GM10266 (cell line): ENCODE measurements at regions not wholly inside any gene's neighbourhood (a gene's known extent, or its start where the extent isn't known, plus 50 kb on each side); places are given as distances from the start of the nearest gene placed in this dataset.

Experiments
- DNase-seq: peaks from one replicate; pipeline ENCODE4 v3.0.0; 2012; ENCODE audit errors: extremely low spot score
- CTCF ChIP-seq: IDR thresholded peaks from 2 replicates; pipeline ENCODE4 v1.5.1; 2012; ENCODE audit warnings: mild to moderate bottlenecking, low read depth; ENCODE audit not compliant: control insufficient read depth, insufficient read depth; ENCODE audit errors: missing control alignments

DNA sequence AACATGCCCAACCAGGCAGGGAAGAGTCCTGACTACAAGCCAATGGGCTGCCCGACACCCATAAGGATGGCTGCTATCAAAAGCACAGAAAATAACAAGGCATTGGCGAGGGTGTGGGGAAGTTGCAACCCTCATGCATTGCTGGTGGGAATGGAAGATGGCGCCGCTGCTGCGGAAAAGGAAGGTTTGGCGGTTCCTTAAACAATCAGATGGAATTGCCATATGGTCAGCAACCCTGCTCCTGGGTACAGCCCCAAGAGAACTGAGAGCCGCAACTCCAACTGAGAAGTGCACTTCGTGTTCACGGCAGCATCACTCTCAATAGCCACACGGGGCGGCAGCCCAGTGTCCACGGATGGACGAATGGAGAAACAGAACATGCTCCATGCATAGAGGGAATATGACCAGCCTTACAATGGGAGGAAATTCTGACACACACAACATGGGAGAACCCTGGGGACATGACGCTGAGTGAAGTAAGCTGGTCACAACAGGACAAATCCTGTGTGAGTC lies 193.3 kb downstream of the RBFOX3 start:
- DNase-seq: no peak
- no peak for TF ChIP-seq CTCF

DNA sequence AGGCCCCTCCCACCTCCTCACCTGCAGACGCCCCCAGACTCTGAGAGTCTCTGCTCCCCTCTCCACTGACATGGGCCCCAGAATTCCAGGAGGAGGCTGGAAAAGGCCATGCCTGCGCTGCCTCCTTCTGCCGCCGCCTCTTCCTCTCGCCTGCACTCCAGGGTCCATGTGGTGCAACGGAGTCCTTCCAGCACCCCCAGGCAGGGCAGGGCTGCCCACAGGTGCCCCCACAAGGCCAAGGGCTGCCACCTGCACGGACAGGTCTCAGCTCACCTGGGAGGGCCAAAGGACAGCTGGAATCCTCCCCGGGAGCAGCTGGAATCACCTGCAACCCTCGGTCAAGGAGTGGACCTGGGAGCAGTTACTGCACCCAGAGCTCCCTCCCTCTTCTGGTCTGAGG lies 194.9 kb downstream of the RBFOX3 start:
- no peak for DNase-seq
- no peak for TF ChIP-seq CTCF

GRCh38 chr17:79415365-79415764 lies 195.5 kb downstream of the RBFOX3 start:
- DNase-seq: no peak
- no peak for TF ChIP-seq CTCF

DNA sequence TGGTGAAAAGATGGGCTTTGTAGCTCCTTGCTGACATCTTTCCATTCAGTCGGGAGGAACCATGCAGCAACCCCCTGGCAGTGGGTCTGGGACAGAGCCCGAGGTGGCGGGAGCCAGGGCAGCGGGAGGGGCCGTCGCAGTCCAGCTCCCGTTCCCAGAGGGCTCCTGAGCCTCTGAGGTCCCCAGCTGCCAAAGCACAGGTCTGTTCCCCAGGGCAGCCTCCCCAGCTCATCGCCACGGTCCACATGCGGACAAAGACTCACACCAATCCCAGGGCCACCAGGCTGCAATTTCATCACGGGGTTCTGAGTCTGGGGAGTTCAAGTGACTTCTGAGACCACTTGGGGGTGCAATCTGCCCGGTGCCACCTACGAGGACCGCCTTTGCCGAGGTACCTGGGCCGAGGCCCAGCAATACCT lies 196.0 kb downstream of the RBFOX3 start:
- DNase-seq: no peak
- no peak for TF ChIP-seq CTCF

DNA sequence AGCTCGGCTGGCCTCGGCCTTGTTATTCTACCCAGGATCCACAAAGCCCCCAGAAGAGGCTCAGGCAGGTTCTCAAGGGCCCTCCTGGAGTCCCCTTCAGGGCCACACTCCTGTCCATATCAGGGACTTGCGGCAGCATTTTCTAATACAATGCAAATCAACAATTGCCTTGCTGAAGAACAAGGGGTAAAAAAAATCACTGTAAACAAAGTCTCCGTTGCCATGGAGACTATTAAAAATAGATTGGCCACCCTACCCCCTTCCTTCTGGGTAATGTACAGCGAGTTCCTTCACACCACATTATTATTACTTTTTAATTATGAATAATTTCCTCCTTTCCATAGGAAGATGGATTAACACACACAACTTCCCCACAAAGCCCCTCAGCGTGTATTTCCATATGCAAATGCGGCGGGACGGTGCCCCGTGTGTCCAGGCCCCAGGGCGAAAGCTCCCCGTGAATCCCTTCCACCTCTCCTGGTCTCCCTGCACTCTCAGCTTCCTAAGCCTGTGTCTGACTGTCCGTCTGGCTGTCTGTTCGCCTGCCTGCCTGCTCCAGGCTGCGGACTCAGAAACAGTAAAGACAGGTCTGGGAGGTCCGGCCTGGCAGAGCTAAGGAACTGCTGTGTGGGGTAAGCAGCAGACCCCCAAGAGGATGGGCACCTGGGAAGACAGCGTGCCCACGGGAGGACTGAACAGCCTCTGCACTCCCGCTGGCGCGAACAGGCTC lies 196.6 kb downstream of the RBFOX3 start:
- DNase-seq: no peak
- no peak for TF ChIP-seq CTCF

DNA sequence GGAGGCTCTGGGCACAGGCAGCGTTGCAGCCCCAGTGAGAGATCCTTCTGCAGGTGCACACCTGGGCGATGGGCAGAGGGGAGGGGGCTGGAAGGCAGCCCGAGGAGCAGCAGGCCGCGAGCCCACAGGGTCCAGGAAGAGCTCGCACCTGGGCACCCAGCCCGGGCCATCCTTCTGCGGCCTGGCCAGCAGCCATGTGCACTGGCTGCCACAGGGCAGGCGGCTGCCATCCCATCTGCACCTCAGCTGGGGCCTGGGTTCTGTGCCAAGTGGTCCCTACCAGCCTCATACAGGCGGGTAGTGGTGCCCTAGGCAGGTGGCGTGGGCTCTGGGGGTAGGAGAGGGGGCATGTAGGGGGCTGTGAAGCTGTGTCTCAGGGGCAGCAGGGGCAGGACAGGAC lies 197.2 kb downstream of the RBFOX3 start:
- DNase-seq: no peak
- no peak for TF ChIP-seq CTCF

- DNase-seq: no peak
- no peak for TF ChIP-seq CTCF
These were observed 197.9 kb downstream of the RBFOX3 start for GRCh38 chr17:79412886-79413390.
